PC-9 (cell line): ENCODE measurements at regions not wholly inside any gene's neighbourhood (a gene's known extent, or its start where the extent isn't known, plus 50 kb on each side); places are given as distances from the start of the nearest gene placed in this dataset.

Source experiments
- BruUV-seq: library from RNA; stranded (reverse); fragments of 400-500 nt; replicated peaks from 2 replicates; lab custom pipeline; 2021; lab: Mats Ljungman, UMichigan
- CTCF ChIA-PET: fragments of 300-600 bp; sonication (Branson Sonifier 250); formaldehyde crosslinking; loops from one replicate; lab custom pipeline; 2022; ENCODE audit warnings: antibody characterized with exemption; lab: Charles Lee
- POLR2A ChIA-PET: fragments of 300-600 bp; sonication (Branson Sonifier 250); formaldehyde crosslinking; loops from one replicate; lab custom pipeline; 2022; ENCODE audit warnings: antibody characterized with exemption; ENCODE audit not compliant: unreplicated experiment; lab: Charles Lee
- DNase-seq, 2 experiments: peaks; one replicate each; pipeline versions ENCODE4 v3.0.0 to v3.0.0-alpha.2; 2015 to 2022; ENCODE audit warnings: mixed read lengths in 1 of 2
- H2AFZ ChIP-seq: fragments of 200-600 bp; sonication (generic); 2 replicates; pipeline ENCODE4 v1.8.1; 2017; ENCODE audit warnings: antibody characterized with exemption
- H3F3A ChIP-seq: fragments of 200-600 bp; sonication (generic); 2 replicates; pipeline ENCODE4 v1.8.1; 2017; ENCODE audit warnings: antibody characterized with exemption, mild to moderate bottlenecking, low read depth; ENCODE audit not compliant: insufficient read depth
- H3K27ac ChIP-seq: fragments of 200-600 bp; sonication (generic); 2 replicates; pipeline ENCODE4 v1.6.1; 2016; ENCODE audit warnings: mixed run types
- H3K27me3 ChIP-seq: fragments of 200-600 bp; sonication (generic); 2 replicates; pipeline ENCODE4 v1.6.1; 2016; ENCODE audit warnings: low read depth, mixed run types; ENCODE audit not compliant: insufficient read depth
- H3K36me3 ChIP-seq: fragments of 200-600 bp; sonication (generic); 2 replicates; pipeline ENCODE4 v1.6.1; 2016; ENCODE audit warnings: low read depth, mixed run types
- H3K4me1 ChIP-seq: fragments of 200-600 bp; sonication (generic); replicated peaks from 2 replicates; pipeline ENCODE4 v1.6.1; 2016; ENCODE audit warnings: mixed run types; ENCODE audit not compliant: insufficient read depth
- H3K4me2 ChIP-seq: fragments of 200-600 bp; sonication (generic); 2 replicates; pipeline ENCODE4 v1.6.1; 2017; ENCODE audit warnings: mixed run types
- H3K4me3 ChIP-seq: fragments of 200-600 bp; sonication (generic); 2 replicates; pipeline ENCODE4 v1.6.1; 2016; ENCODE audit warnings: mixed run types
- H3K79me2 ChIP-seq: fragments of 200-600 bp; sonication (generic); 2 replicates; pipeline ENCODE4 v1.6.1; 2017; ENCODE audit warnings: low read depth, mixed run types
- H3K9me2 ChIP-seq: fragments of 200-600 bp; sonication (generic); 2 replicates; pipeline ENCODE4 v1.8.1; 2017; ENCODE audit warnings: mild to moderate bottlenecking; ENCODE audit not compliant: insufficient read depth
- H3K9me3 ChIP-seq: fragments of 200-600 bp; sonication (generic); 2 replicates; pipeline ENCODE4 v1.8.1; 2016; ENCODE audit warnings: low read depth; ENCODE audit not compliant: insufficient read depth
- H4K20me1 ChIP-seq: fragments of 200-600 bp; sonication (generic); 2 replicates; pipeline ENCODE4 v1.8.1; 2017; ENCODE audit not compliant: insufficient read depth
- EZH2 ChIP-seq: fragments of 200-600 bp; sonication (generic); IDR thresholded peaks from 2 replicates; pipeline ENCODE4 v1.8.0; 2017; ENCODE audit warnings: antibody characterized with exemption, low read depth
- intact Hi-C: fragments of 100-400 bp; cut with micrococcal nuclease; formaldehyde crosslinking; loops from one replicate; pipeline ENCODE4 v1.10.0; 2022; ENCODE audit not compliant: unreplicated experiment
- TF ChIP-seq, protein P1 (sequence below): fragments of 200-600 bp; sonication (generic); conservative IDR thresholded peaks from 2 replicates; pipeline ENCODE4 v1.6.1; 2017; ENCODE audit warnings: mixed run types, antibody characterized with exemption, mild to moderate bottlenecking, moderate library complexity

DNA sequence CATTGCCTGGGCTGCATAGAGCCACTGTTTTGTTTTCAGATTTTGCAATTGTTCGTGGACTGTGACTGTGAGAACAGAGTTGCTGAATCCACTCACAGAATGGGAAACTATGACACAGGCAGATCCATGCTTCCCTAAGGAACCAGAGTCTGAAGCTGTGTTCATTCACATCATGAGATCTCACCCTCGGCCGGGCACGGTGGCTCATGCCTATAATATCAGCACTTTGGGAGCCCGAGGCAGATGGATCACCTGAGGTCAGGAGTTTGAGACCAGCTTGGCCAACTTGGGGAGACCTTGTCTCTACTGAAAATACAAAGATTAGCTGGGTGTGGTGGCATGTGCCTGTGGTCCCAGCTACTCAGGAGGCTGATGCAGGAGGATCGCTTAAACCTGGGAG is 139.2 kb upstream of the SALL4 start:
- H3K4me1 ChIP-seq = peaks cover 12% of the 10 kb centered on the region
- H3K9me3 ChIP-seq = no peaks in the 10 kb centered on the region
- H2AFZ ChIP-seq = no peak overlapping the region
- no TSS peak for BruUV-seq
- DNase-seq = no peak
- intact Hi-C loops = no loop called here
- H3K79me2 ChIP-seq = no peaks in the 10 kb centered on the region
- no peaks in the 10 kb centered on the region for H3K36me3 ChIP-seq
- no peaks in the 10 kb centered on the region for H3K9me2 ChIP-seq
- H3K4me2 ChIP-seq = no peak overlapping the region
- H3K27me3 ChIP-seq = no peaks in the 10 kb centered on the region
- H3K27ac ChIP-seq = no peak overlapping the region
- H3F3A ChIP-seq = 0 out of 2 replicates have a peak, but pooled peaks cover 8% of the 10 kb centered on the region
- no peak overlapping the region for H3K4me3 ChIP-seq
- TF ChIP-seq EZH2 = no peak
- TF ChIP-seq, protein P1, sequence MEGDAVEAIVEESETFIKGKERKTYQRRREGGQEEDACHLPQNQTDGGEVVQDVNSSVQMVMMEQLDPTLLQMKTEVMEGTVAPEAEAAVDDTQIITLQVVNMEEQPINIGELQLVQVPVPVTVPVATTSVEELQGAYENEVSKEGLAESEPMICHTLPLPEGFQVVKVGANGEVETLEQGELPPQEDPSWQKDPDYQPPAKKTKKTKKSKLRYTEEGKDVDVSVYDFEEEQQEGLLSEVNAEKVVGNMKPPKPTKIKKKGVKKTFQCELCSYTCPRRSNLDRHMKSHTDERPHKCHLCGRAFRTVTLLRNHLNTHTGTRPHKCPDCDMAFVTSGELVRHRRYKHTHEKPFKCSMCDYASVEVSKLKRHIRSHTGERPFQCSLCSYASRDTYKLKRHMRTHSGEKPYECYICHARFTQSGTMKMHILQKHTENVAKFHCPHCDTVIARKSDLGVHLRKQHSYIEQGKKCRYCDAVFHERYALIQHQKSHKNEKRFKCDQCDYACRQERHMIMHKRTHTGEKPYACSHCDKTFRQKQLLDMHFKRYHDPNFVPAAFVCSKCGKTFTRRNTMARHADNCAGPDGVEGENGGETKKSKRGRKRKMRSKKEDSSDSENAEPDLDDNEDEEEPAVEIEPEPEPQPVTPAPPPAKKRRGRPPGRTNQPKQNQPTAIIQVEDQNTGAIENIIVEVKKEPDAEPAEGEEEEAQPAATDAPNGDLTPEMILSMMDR = no peak
- ChIA-PET POLR2A (no interaction called here), CTCF (no interaction called here)
- no peaks in the 10 kb centered on the region for H4K20me1 ChIP-seq

GRCh38 chr20:51939259-51939585 is 136.9 kb upstream of the SALL4 start:
- POLR2A ChIA-PET = no interaction called here
- Histone ChIP-seq H3F3A (0 out of 2 replicates have a peak, but pooled peaks cover 8% of the 10 kb centered on the region), H3K79me2 (no peaks in the 10 kb centered on the region), H3K4me1 (peaks cover 12% of the 10 kb centered on the region), H3K9me2 (no peaks in the 10 kb centered on the region), H3K27ac (no peak overlapping the region), H3K9me3 (no peaks in the 10 kb centered on the region), H2AFZ (no peak overlapping the region), H3K36me3 (no peaks in the 10 kb centered on the region), H3K27me3 (no peaks in the 10 kb centered on the region), H4K20me1 (no peaks in the 10 kb centered on the region), H3K4me3 (no peak overlapping the region), H3K4me2 (peak overlapping the region; percentile 17; the same call in 1 of the 2 replicates)
- DNase-seq = no peak
- CTCF ChIA-PET = interaction anchor here (0.6 to 0.7 kb wide), 2 partner anchors 11 to 269 kb away, joined by 3 to 5 read pairs; no protein-coding TSS in a partner anchor
- TF ChIP-seq, protein P1 = no peak
- TF ChIP-seq EZH2 = no peak
- intact Hi-C loops = no loop called here
- BruUV-seq = no TSS peak

DNA sequence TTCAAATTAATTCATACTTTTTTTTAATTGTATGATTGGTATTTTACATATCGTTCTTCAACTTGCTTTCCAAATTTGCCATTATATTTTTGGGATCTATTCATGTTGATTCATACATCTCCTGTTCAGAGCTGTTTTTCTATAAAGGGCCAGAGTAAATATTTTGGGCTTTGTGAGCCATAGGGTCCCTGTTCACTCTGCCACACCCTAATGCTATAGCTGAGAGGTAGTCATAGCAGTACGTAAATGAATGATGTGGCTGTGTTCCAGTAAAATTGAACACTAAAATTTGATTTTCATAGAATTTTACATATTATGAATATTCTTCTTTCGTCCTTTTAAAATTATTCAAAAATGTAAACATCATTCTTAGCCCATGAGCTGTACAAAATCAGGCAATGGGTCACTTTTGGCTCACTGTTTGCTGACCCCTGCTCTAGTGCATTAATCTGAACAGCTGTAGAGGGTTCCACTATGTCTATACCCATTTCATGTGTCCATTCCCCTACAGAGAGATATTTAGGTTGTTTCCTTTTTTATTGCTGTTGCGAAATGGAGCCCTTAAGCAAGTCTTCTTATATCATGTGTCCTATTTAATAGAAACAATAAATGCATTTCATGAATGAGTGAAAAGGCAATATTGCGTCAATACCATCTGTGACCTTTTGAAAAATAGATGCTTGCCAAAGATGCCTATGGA is 136.4 kb upstream of the SALL4 start:
- Histone ChIP-seq H3K9me2 (no peaks in the 10 kb centered on the region), H2AFZ (no peak overlapping the region), H3K4me3 (no peak overlapping the region), H3K27me3 (no peaks in the 10 kb centered on the region), H3K4me1 (peaks cover 12% of the 10 kb centered on the region), H3F3A (0 out of 2 replicates have a peak, but pooled peaks cover 8% of the 10 kb centered on the region), H3K79me2 (no peaks in the 10 kb centered on the region), H3K27ac (no peak overlapping the region), H3K9me3 (no peaks in the 10 kb centered on the region), H4K20me1 (no peaks in the 10 kb centered on the region), H3K36me3 (no peaks in the 10 kb centered on the region), H3K4me2 (peak overlapping the region; percentile 17; the same call in 1 of the 2 replicates)
- no peak for TF ChIP-seq EZH2
- TF ChIP-seq, protein P1 = no peak
- DNase-seq = peak in 1 of 2 experiments; percentile 56
- CTCF ChIA-PET = interaction anchor here (0.7 to 1.2 kb wide), 2 partner anchors 163 to 268 kb away, joined by 3 to 4 read pairs; no protein-coding TSS in a partner anchor
- POLR2A ChIA-PET = no interaction called here
- BruUV-seq = no TSS peak
- intact Hi-C loops = no loop called here
